ENCODE measurements at regions not wholly inside any gene's neighbourhood (a gene's known extent, or its start where the extent isn't known, plus 50 kb on each side); places are given as distances from the start of the nearest gene placed in this dataset.

- no peak for TF ChIP-seq CTCF (IDR thresholded peaks at IDR 0.05; ENCODE audit: insufficient read depth, low read depth, low read length, missing control alignments)
- DNase-seq (ENCODE audit: low read depth) = no peak
- no peak overlapping the region for H3K4me3 ChIP-seq (ENCODE audit: low read depth, low read length)
These were observed 286.0 kb downstream of the ICE1 start for GRCh38 chr5:5708367-5708919.

- no peak for DNase-seq (ENCODE audit: low read depth)
These were observed 282.5 kb downstream of the ICE1 start for GRCh38 chr5:5705010-5705409.

GRCh38 chr5:5704352-5704751 is 281.9 kb downstream of the ICE1 start:
- no peak for TF ChIP-seq CTCF (IDR thresholded peaks at IDR 0.05; ENCODE audit: insufficient read depth, low read depth, low read length, missing control alignments)
- no peak for DNase-seq (ENCODE audit: low read depth)
- H3K4me3 ChIP-seq (ENCODE audit: low read depth, low read length) = no peak overlapping the region

More at GRCh38 chr5:5705010-5705409, 282.5 kb downstream of the ICE1 start:
- no peak for TF ChIP-seq CTCF (IDR thresholded peaks at IDR 0.05; ENCODE audit: insufficient read depth, low read depth, low read length, missing control alignments)
- no peak overlapping the region for H3K4me3 ChIP-seq (ENCODE audit: low read depth, low read length)

GRCh38 chr5:5702934-5703333 is 280.5 kb downstream of the ICE1 start:
- DNase-seq (ENCODE audit: low read depth) = no peak
- no peak for TF ChIP-seq CTCF (IDR thresholded peaks at IDR 0.05; ENCODE audit: insufficient read depth, low read depth, low read length, missing control alignments)
- H3K4me3 ChIP-seq (ENCODE audit: low read depth, low read length) = no peak overlapping the region

GRCh38 chr5:5700549-5700948 is 278.1 kb downstream of the ICE1 start:
- no peak for DNase-seq (ENCODE audit: low read depth)

GRCh38 chr5:5699062-5699461 is 276.6 kb downstream of the ICE1 start:
- DNase-seq (ENCODE audit: low read depth) = no peak
- H3K4me3 ChIP-seq (ENCODE audit: low read depth, low read length) = no peak overlapping the region
- no peak for TF ChIP-seq CTCF (IDR thresholded peaks at IDR 0.05; ENCODE audit: insufficient read depth, low read depth, low read length, missing control alignments)

More at GRCh38 chr5:5700549-5700948, 278.1 kb downstream of the ICE1 start:
- H3K4me3 ChIP-seq (ENCODE audit: low read depth, low read length) = no peak overlapping the region
- no peak for TF ChIP-seq CTCF (IDR thresholded peaks at IDR 0.05; ENCODE audit: insufficient read depth, low read depth, low read length, missing control alignments)

GRCh38 chr5:5695266-5695665 is 272.8 kb downstream of the ICE1 start:
- DNase-seq (ENCODE audit: low read depth) = no peak
- no peak for TF ChIP-seq CTCF (IDR thresholded peaks at IDR 0.05; ENCODE audit: insufficient read depth, low read depth, low read length, missing control alignments)
- no peak overlapping the region for H3K4me3 ChIP-seq (ENCODE audit: low read depth, low read length)
